ENCODE measurements at regions not wholly inside any gene's neighbourhood (a gene's known extent, or its start where the extent isn't known, plus 50 kb on each side); places are given as distances from the start of the nearest gene placed in this dataset.

GRCh38 chr20:21033817-21034216 is 72.3 kb downstream of the LINC00237 start:
- WGBS, 5 donors, result 73 to 83% (median 78%) methylated on average over 9 of the region's 9 CpGs
- Histone ChIP-seq H3K27me3 (replicated peaks in 1 of 7) (peaks cover 0 to 36% (median 0%) of the 10 kb centered on the region in 7 donors), H3K9me3 (no peaks in the 10 kb centered on the region), H3K27ac (no peak overlapping the region), H3K4me1 (no peaks in the 10 kb centered on the region), H3K36me3 (no peaks in the 10 kb centered on the region), H3K4me3 (no peak overlapping the region)
- intact Hi-C loops (cut with DNase I; ENCODE audit: low total_unique reads), result no loop called here
- DNase-seq, result no peak
- TF ChIP-seq, protein P1, sequence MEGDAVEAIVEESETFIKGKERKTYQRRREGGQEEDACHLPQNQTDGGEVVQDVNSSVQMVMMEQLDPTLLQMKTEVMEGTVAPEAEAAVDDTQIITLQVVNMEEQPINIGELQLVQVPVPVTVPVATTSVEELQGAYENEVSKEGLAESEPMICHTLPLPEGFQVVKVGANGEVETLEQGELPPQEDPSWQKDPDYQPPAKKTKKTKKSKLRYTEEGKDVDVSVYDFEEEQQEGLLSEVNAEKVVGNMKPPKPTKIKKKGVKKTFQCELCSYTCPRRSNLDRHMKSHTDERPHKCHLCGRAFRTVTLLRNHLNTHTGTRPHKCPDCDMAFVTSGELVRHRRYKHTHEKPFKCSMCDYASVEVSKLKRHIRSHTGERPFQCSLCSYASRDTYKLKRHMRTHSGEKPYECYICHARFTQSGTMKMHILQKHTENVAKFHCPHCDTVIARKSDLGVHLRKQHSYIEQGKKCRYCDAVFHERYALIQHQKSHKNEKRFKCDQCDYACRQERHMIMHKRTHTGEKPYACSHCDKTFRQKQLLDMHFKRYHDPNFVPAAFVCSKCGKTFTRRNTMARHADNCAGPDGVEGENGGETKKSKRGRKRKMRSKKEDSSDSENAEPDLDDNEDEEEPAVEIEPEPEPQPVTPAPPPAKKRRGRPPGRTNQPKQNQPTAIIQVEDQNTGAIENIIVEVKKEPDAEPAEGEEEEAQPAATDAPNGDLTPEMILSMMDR (IDR thresholded peaks at IDR 0.05 in 8 of 11, conservative IDR thresholded peaks at IDR 0.05 in 3 of 11), result no peak
- TF ChIP-seq POLR2AphosphoS5 (IDR thresholded peaks at IDR 0.05) (no peak), POLR2A (IDR thresholded peaks at IDR 0.05) (no peak)

- Histone ChIP-seq H3K4me1 (no peaks in the 10 kb centered on the region), H3K36me3 (no peaks in the 10 kb centered on the region), H3K27ac (no peak overlapping the region), H3K9me3 (no peaks in the 10 kb centered on the region), H3K4me3 (no peak overlapping the region), H3K27me3 (replicated peaks in 1 of 7) (peaks cover 0 to 39% (median 0%) of the 10 kb centered on the region in 7 donors)
- WGBS, 5 donors, result 33 to 45% (median 40%) methylated on average over 1 of the region's 1 CpG
- intact Hi-C loops (cut with DNase I; ENCODE audit: low total_unique reads), result no loop called here
- DNase-seq, result no peak
- TF ChIP-seq POLR2A (IDR thresholded peaks at IDR 0.05), result no peak
- TF ChIP-seq, protein P1 (IDR thresholded peaks at IDR 0.05 in 8 of 11, conservative IDR thresholded peaks at IDR 0.05 in 3 of 11), result no peak
- no peak for TF ChIP-seq POLR2AphosphoS5 (IDR thresholded peaks at IDR 0.05)
Observed at GRCh38 chr20:21031666-21032065, 74.5 kb downstream of the LINC00237 start.

GRCh38 chr20:21029341-21029740 is 76.8 kb downstream of the LINC00237 start:
- 63 to 79% (median 69%) methylated on average over 3 of the region's 3 CpGs for WGBS, 5 donors
- no peak for DNase-seq
- intact Hi-C loops (cut with DNase I; ENCODE audit: low total_unique reads), result no loop called here
- Histone ChIP-seq H3K27me3 (replicated peaks in 1 of 7) (peaks cover 0 to 28% (median 0%) of the 10 kb centered on the region in 7 donors), H3K9me3 (no peaks in the 10 kb centered on the region), H3K27ac (no peak overlapping the region), H3K36me3 (no peaks in the 10 kb centered on the region), H3K4me1 (no peaks in the 10 kb centered on the region), H3K4me3 (no peak overlapping the region)
- TF ChIP-seq POLR2A (IDR thresholded peaks at IDR 0.05) (no peak), POLR2AphosphoS5 (IDR thresholded peaks at IDR 0.05) (no peak)
- TF ChIP-seq, protein P1 (IDR thresholded peaks at IDR 0.05 in 8 of 11, conservative IDR thresholded peaks at IDR 0.05 in 3 of 11), result no peak

GRCh38 chr20:21028921-21029320 is 77.2 kb downstream of the LINC00237 start:
- intact Hi-C loops (cut with DNase I; ENCODE audit: low total_unique reads), result no loop called here
- Histone ChIP-seq H3K27ac (no peak overlapping the region), H3K4me1 (no peaks in the 10 kb centered on the region), H3K27me3 (replicated peaks in 1 of 7) (peaks cover 0 to 28% (median 0%) of the 10 kb centered on the region in 7 donors), H3K36me3 (no peaks in the 10 kb centered on the region), H3K9me3 (no peaks in the 10 kb centered on the region), H3K4me3 (no peak overlapping the region)
- 67 to 82% (median 75%) methylated on average over 4 of the region's 4 CpGs for WGBS, 5 donors
- TF ChIP-seq POLR2AphosphoS5 (IDR thresholded peaks at IDR 0.05) (no peak), POLR2A (IDR thresholded peaks at IDR 0.05) (no peak)
- TF ChIP-seq, protein P1 (IDR thresholded peaks at IDR 0.05 in 8 of 11, conservative IDR thresholded peaks at IDR 0.05 in 3 of 11), result no peak
- DNase-seq, result no peak

Data from spleen (tissue), 11 donors.